BJ (cell line): ENCODE measurements at regions not wholly inside any gene's neighbourhood (a gene's known extent, or its start where the extent isn't known, plus 50 kb on each side); places are given as distances from the start of the nearest gene placed in this dataset.

ENCODE experiments used
- CTCF ChIA-PET: fragments of 350-600 bp; formaldehyde crosslinking; extraction: SDS; loops from one replicate; lab custom pipeline; 2021; ENCODE audit warnings: antibody characterized with exemption, inconsistent platforms; lab: Yijun Ruan, JAX
- POLR2A ChIA-PET: fragments of 300-600 bp; sonication (Branson Sonifier 250); formaldehyde crosslinking; extraction: SDS; loops from one replicate; lab custom pipeline; 2021; ENCODE audit warnings: antibody characterized with exemption; lab: Charles Lee
- DNase-seq: peaks from one replicate; pipeline ENCODE4 v3.0.0-alpha.2; 2011; ENCODE audit warnings: low read depth
- H3K27me3 ChIP-seq: 2 replicates; pipeline ENCODE4 v1.6.0; 2011; ENCODE audit warnings: low read length; ENCODE audit not compliant: control insufficient read depth, insufficient read depth
- H3K36me3 ChIP-seq: 2 replicates; pipeline ENCODE4 v1.5.1; 2011; ENCODE audit warnings: low read length; ENCODE audit not compliant: control insufficient read depth, insufficient read depth
- H3K4me3 ChIP-seq: 2 replicates; pipeline ENCODE4 v1.5.1; 2011; ENCODE audit warnings: low read depth, mild to moderate bottlenecking, control low read depth, low read length
- TF ChIP-seq, protein P1 (sequence below): IDR thresholded peaks from 2 replicates; pipeline ENCODE4 v1.5.1; 2011; ENCODE audit warnings: low read depth, mild to moderate bottlenecking, control low read depth, inconsistent platforms, low read length, moderate library complexity; ENCODE audit not compliant: insufficient read depth

DNA sequence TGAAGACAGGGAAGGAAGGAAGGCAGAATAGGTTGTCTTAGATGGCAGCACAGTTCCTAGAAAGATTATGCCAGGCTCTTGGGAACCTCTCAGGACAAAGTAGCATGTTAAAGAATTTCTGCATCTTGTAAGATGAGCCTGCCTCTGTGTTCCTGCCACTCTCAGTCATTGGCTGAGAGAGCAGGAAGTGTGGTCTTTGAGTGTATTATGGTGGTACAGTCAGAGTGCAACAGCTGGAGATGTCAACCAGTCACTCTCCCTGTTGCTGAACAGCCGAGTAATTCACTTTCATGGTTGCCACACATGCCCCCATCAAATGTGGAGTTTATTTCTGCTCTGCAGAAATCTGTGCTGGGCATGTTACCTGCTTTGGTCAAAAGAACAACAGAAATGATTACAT, 659.6 kb upstream of the RIOK2 start:
- Histone ChIP-seq H3K4me3 (no peak overlapping the region), H3K36me3 (no peaks in the 10 kb centered on the region), H3K27me3 (no peaks in the 10 kb centered on the region)
- POLR2A ChIA-PET, result no interaction called here
- DNase-seq, result no peak
- CTCF ChIA-PET, result no interaction called here
- TF ChIP-seq, protein P1, sequence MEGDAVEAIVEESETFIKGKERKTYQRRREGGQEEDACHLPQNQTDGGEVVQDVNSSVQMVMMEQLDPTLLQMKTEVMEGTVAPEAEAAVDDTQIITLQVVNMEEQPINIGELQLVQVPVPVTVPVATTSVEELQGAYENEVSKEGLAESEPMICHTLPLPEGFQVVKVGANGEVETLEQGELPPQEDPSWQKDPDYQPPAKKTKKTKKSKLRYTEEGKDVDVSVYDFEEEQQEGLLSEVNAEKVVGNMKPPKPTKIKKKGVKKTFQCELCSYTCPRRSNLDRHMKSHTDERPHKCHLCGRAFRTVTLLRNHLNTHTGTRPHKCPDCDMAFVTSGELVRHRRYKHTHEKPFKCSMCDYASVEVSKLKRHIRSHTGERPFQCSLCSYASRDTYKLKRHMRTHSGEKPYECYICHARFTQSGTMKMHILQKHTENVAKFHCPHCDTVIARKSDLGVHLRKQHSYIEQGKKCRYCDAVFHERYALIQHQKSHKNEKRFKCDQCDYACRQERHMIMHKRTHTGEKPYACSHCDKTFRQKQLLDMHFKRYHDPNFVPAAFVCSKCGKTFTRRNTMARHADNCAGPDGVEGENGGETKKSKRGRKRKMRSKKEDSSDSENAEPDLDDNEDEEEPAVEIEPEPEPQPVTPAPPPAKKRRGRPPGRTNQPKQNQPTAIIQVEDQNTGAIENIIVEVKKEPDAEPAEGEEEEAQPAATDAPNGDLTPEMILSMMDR, result no peak

DNA sequence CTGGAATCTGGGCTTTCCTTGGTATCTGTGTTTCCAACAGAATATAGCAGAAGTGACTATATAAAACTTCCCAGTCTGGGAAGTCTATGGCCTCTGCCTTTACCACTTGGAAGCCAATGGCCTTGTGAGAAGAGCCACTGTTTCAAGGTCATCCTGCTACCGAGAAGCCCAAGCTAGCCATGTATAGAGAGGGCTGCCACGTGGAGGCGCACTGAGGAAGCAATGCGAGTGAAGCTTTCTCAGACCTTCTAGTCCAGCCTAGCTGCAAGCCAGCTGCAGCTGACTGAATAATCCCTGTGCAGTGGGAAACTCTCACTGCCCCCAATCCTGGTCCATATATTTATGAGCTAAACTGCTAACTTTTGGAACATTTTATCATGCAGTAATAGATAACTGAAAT, 661.8 kb upstream of the RIOK2 start:
- no peaks in the 10 kb centered on the region for H3K36me3 ChIP-seq
- POLR2A ChIA-PET, result no interaction called here
- CTCF ChIA-PET, result no interaction called here
- no peaks in the 10 kb centered on the region for H3K27me3 ChIP-seq
- TF ChIP-seq, protein P1, result no peak
- no peak overlapping the region for H3K4me3 ChIP-seq
- no peak for DNase-seq

DNA sequence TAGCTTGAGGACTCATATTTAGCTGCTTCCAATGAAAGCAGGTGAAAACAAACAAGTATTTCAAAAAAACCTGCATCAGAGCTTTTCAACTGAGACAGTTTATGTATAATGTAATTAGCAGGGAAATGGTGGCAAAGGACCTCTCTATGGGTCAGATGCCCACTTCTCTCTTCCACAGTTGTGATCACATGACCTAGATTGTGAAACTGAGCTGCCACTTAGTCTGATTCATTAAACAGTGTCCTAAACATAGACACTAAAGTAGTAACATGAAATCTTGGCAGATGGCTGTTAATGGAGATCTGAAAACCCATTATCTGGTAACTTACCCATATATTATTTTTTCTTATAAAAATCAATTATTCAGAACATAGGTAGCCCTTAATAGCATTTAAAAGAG, 663.6 kb upstream of the RIOK2 start:
- no peak for DNase-seq
- Histone ChIP-seq H3K36me3 (no peaks in the 10 kb centered on the region), H3K27me3 (no peaks in the 10 kb centered on the region), H3K4me3 (no peak overlapping the region)
- CTCF ChIA-PET, result no interaction called here
- TF ChIP-seq, protein P1, result no peak
- POLR2A ChIA-PET, result no interaction called here

DNA sequence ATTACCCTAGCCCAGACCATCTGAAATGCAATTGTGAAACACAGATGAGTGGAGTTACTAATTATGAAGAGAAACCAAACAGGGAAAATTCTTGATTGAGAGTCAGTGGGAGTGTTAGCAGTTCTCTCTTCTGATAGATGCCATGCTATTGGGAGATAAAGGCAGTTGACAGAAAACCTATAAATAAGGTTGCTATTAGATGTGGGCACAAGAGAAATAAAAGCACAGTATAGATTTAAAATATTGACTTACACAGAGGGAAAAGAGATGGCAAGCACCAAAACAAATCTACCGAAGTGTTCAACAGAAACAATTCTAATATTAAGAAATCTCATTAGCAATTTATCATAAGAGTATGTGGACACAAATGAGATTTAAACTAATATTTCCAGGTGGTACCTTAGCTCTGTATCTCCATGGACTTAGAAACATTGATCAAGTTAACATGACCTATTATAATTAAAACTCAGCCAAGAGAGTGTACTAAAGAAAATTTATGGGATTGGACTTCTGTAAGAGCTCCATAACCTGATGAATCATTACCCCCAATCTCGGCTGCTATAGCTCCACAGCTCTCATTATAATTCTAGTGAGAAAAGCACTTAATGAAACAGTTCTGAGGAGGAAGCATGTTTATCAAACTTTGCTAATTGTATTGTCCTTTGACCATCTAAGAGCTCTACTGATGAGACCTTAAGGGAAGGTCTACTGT, 665.0 kb upstream of the RIOK2 start:
- DNase-seq, result no peak
- CTCF ChIA-PET, result no interaction called here
- H3K4me3 ChIP-seq, result no peak overlapping the region
- no peaks in the 10 kb centered on the region for H3K27me3 ChIP-seq
- TF ChIP-seq, protein P1, result no peak
- H3K36me3 ChIP-seq, result no peaks in the 10 kb centered on the region
- POLR2A ChIA-PET, result no interaction called here

DNA sequence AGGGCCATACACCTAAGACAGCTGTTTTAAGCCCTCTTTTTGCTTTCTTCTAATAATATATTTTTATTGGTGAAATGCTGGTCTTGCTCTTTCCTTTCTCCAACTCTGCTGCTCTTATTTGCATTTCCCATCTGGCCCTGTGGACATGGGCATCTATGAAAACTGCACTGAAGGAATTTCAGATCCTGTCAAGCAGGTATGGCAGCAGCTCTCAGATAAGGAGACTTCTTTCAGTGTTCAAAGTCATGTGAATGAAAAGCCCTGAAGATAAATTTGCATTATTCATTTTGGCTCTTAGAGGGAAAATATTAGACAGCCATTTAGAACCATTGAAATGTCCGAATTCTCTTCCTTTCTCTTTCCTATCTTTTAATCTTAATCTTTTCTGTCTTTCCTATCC, 668.0 kb upstream of the RIOK2 start:
- ChIA-PET CTCF (interaction anchor here (0.7 kb wide), 1 partner anchor 10 kb away, joined by 3 read pairs; no protein-coding TSS in a partner anchor), POLR2A (no interaction called here)
- Histone ChIP-seq H3K27me3 (no peaks in the 10 kb centered on the region), H3K4me3 (no peak overlapping the region), H3K36me3 (no peaks in the 10 kb centered on the region)
- TF ChIP-seq, protein P1, result no peak
- no peak for DNase-seq
